Heart left ventricle (tissue), 16 donors: ENCODE measurements at regions not wholly inside any gene's neighbourhood (a gene's known extent, or its start where the extent isn't known, plus 50 kb on each side); places are given as distances from the start of the nearest gene placed in this dataset.

Experiments used
- ATAC-seq, 4 donors: fragments of 200-7000 bp; cut with Tn5 transposase; one replicate each; pipeline ENCODE4 v1.9.1; 2020 to 2022; ENCODE audit warnings: moderate library complexity in 4 of 4, mild to moderate bottlenecking in 3 of 4, moderate number of reproducible peaks in 1 of 4
- DNase-seq, 5 donors: peaks; one replicate each; pipeline ENCODE4 v3.0.0-alpha.2; 2020
- H3K27ac ChIP-seq, 12 donors: fragments of 200-600 bp; sonication (generic) in 4 of 12; one replicate each; pipeline versions ENCODE4 v1.5.0 to v1.8.0; 2016 to 2022; ENCODE audit warnings: mild to moderate bottlenecking in 2 of 12
- H3K27me3 ChIP-seq, 9 donors: fragments of 200-600 bp; sonication (generic) in 2 of 9; one replicate each; pipeline versions ENCODE4 v1.5.1 to v1.8.0; 2016 to 2022; ENCODE audit warnings: mild to moderate bottlenecking in 3 of 9
- H3K36me3 ChIP-seq, 9 donors: fragments of 200-600 bp; sonication (generic) in 2 of 9; one replicate each; pipeline versions ENCODE4 v1.5.0 to v1.8.0; 2018 to 2022; ENCODE audit warnings: mild to moderate bottlenecking in 2 of 9
- H3K4me1 ChIP-seq, 12 donors: fragments of 200-600 bp; sonication (generic) in 4 of 12; one replicate each; pipeline versions ENCODE4 v1.5.0 to v1.8.0; 2016 to 2022; ENCODE audit warnings: mild to moderate bottlenecking in 3 of 12
- H3K4me3 ChIP-seq, 12 donors: fragments of 200-600 bp; sonication (generic) in 4 of 12; one replicate each; pipeline versions ENCODE4 v1.5.0 to v1.8.0; 2017 to 2022; ENCODE audit warnings: mild to moderate bottlenecking in 9 of 12, moderate library complexity in 4 of 12
- H3K9me3 ChIP-seq, 12 donors: fragments of 200-600 bp; sonication (generic) in 4 of 12; one replicate each; pipeline versions ENCODE4 v1.5.0 to v1.8.0; 2016 to 2022; ENCODE audit warnings: mild to moderate bottlenecking in 1 of 12
- POLR2A ChIP-seq, 2 donors: fragments of 450-650 bp; IDR thresholded peaks; one replicate each; pipeline ENCODE4 v1.6.1; 2017; ENCODE audit warnings: antibody characterized with exemption in 2 of 2, mild to moderate bottlenecking in 2 of 2, moderate library complexity in 2 of 2
- WGBS, 4 donors: extraction: QIAGEN DNeasy Blood & Tissue Kit in 2 of 4; methylation state at CpG; one replicate each; pipeline versions ENCODE4 v1.1.5 to v1.1.7; 2013 to 2018; 5-methylcytosine and 5-hydroxymethylcytosine counted together
- intact Hi-C, 10 donors: fragments of 100-400 bp; cut with DNase I; formaldehyde crosslinking; loops; one replicate each; pipeline versions ENCODE4 v1.11.1 to v1.14.2; 2022
- TF ChIP-seq, protein P1 (sequence below), 12 donors: fragments of 200-600 bp; sonication (generic) in 4 of 12; IDR thresholded peaks; one replicate each; pipeline versions ENCODE4 v1.5.0 to v1.8.0; 2018 to 2022; ENCODE audit warnings: antibody characterized with exemption in 12 of 12, mild to moderate bottlenecking in 5 of 12
- donor health status: ischemic (EF 13 %, LVEDD 7.1; RV severe dilation, severe dysfunction).
- donor health status: healthy with polysubstance abuse.
- donor health status: DM: no; HTN: yes; CAD: no.
- donor health status: DM: no; HTN: no; CAD: no.
- donor health status: ischemic (EF 25% LVEDD 6.9; RV normal size, moderate dysfunction).
- donor health status: ischemic (EF 25% LVEDD 5.7; RV mildly dilated, moderate dysfunction).
- donor health status: healthy.
- donor health status: DM: yes; HTN: yes; CAD: no.
- donor health status: ischemic (EF 35%, LVEDD 5.7; RV mildly dilated, moderate dysfunction).
- donor health status: nonischemic (EF 11% LVEDD 7.7; RV severe dilation, severe dysfunction).
- donor health status: DM: yes; HTN: yes; CAD: no.
- donor health status: PGD.
- donor health status: ischemic (EF 29% LVEDD 5.4; RV normal size, mild dysfunction).
- donor health status: nonischemic (EF 23%, LVEDD 6.1; RV moderate dilation, normal function).

DNA sequence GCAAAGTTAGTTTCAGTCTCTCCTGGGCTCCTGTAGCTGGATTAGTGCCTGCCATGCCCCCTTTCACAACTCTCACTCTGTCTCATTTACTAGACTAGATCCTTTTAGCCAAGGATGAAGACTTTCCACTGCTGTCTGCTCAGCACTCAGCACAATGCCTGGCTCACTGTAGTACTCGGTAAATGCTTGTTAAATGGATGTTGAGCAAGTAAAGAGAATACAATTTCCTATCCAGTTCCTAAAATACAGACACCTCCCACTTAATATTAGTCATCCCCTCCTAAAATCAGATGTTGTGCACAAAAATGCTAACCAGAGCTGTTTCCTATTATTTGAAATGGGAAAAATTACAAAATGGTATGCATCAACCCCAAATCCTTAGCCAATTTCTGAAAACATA is 195.8 kb downstream of the SREK1 start:
- Histone ChIP-seq H3K36me3 (no peaks in the 10 kb centered on the region), H3K9me3 (no peaks in the 10 kb centered on the region), H3K4me1 (peaks cover 0 to 16% (median 0%) of the 10 kb centered on the region in 12 donors), H3K27ac (no peak overlapping the region), H3K4me3 (no peak overlapping the region), H3K27me3 (no peaks in the 10 kb centered on the region)
- peak in 1 of 4 donors; percentile 17 for ATAC-seq
- 50 to 66% (median 56%) methylated on average over 1 of the region's 1 CpG for WGBS, 4 donors
- intact Hi-C loops = no loop called here
- no peak for DNase-seq
- TF ChIP-seq, protein P1, sequence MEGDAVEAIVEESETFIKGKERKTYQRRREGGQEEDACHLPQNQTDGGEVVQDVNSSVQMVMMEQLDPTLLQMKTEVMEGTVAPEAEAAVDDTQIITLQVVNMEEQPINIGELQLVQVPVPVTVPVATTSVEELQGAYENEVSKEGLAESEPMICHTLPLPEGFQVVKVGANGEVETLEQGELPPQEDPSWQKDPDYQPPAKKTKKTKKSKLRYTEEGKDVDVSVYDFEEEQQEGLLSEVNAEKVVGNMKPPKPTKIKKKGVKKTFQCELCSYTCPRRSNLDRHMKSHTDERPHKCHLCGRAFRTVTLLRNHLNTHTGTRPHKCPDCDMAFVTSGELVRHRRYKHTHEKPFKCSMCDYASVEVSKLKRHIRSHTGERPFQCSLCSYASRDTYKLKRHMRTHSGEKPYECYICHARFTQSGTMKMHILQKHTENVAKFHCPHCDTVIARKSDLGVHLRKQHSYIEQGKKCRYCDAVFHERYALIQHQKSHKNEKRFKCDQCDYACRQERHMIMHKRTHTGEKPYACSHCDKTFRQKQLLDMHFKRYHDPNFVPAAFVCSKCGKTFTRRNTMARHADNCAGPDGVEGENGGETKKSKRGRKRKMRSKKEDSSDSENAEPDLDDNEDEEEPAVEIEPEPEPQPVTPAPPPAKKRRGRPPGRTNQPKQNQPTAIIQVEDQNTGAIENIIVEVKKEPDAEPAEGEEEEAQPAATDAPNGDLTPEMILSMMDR (IDR thresholded peaks at IDR 0.05) = no peak
- TF ChIP-seq POLR2A (IDR thresholded peaks at IDR 0.05) = no peak

DNA sequence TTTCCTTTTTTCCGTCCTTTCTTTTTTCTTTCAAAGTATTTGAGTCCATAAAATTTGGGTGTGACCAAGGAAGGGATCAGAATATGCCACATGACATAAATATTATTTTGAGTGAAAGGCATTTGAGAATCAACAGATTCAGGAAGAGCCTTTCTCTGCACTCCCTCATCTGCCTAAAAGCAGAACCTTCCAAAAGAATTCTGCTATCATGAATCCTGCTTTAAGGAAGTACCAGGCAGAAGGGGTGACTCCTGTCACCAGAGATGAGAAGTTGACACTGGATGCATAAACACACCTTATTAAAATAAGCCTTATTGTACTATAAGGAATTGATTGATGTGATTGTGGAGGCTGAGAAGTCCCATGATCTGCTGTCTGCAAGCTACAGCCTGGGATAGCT is 196.7 kb downstream of the SREK1 start:
- no peaks in the 10 kb centered on the region for H3K36me3 ChIP-seq
- DNase-seq = no peak
- intact Hi-C loops = no loop called here
- no peaks in the 10 kb centered on the region for H3K27me3 ChIP-seq
- H3K4me1 ChIP-seq = peaks cover 0 to 16% (median 0%) of the 10 kb centered on the region in 12 donors
- 78 to 89% (median 85%) methylated on average over 1 of the region's 1 CpG for WGBS, 4 donors
- H3K4me3 ChIP-seq = no peak overlapping the region
- H3K27ac ChIP-seq = peak overlapping the region in 2 of 12 donors; percentile 7 to 12
- TF ChIP-seq, protein P1 (IDR thresholded peaks at IDR 0.05) = no peak
- no peak for TF ChIP-seq POLR2A (IDR thresholded peaks at IDR 0.05)
- no peaks in the 10 kb centered on the region for H3K9me3 ChIP-seq
- ATAC-seq = no peak

DNA sequence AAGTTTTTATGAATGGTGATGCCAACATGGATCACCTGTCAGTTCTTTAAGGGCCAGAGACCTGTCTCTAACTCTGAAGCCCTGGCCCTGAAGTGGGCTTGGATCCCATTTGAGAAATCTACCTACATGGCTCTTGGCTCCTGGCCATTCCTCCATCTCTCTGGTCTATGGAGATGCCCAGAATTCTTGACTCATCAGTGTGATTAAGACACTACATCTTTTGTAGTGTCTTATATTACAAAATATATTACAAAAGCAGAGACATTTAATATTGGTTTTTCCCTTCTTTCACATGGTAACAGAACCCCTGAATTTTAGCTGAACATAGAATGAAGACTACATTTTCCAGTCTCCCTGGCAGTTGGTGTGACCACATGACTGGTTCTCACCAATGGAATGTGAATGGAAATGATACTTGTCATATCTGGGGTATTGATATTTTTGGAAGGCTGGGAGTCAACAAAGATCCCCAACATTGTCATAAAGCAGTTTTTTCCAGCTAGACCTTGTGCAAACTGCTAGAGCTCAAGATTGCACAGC is 198.3 kb downstream of the SREK1 start:
- peaks cover 0 to 3% (median 0%) of the 10 kb centered on the region in 9 donors for H3K36me3 ChIP-seq
- intact Hi-C loops = no loop called here
- DNase-seq (no peak), ATAC-seq (no peak)
- H3K9me3 ChIP-seq = no peaks in the 10 kb centered on the region
- no peaks in the 10 kb centered on the region for H3K27me3 ChIP-seq
- TF ChIP-seq POLR2A (IDR thresholded peaks at IDR 0.05) = no peak
- TF ChIP-seq, protein P1 (IDR thresholded peaks at IDR 0.05) = no peak
- H3K4me3 ChIP-seq = no peak overlapping the region
- peak overlapping the region in 3 of 12 donors; percentile 12 to 21 (median 20) for H3K27ac ChIP-seq
- H3K4me1 ChIP-seq = peaks cover 0 to 16% (median 0%) of the 10 kb centered on the region in 12 donors

DNA sequence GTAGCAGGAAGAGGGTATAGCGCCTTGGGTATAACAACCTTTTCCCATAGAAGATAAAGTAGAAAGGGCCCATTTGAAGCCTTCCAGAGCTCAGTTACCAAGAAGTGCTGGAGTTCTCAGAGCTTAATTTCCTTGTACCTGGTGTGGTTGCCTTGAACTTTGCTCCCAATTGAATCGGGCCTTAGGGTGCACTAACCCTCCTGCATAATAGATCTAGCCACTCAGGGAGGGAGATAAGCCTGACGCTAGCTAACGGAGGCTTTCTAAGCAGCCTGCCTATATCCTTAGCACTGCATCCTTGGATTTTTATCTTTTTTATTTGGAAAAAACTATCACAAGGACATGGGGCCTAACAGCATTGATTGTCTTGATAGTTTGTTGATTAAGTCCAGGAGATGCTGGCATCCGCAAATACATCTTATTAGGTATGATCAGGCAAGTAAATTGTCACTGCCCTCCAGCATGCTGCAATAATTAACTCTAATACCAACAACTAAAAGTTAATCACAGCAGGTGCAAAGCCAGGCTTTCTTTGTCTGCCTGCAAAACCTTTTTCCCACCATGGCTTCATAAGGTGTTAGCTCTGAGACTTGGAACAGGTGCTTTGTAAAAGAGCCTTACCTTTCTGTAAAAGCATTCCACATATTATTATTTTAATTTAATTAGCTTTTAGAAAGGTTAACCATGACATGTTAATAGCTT is 199.4 kb downstream of the SREK1 start:
- intact Hi-C loops = no loop called here
- TF ChIP-seq POLR2A (IDR thresholded peaks at IDR 0.05) = no peak
- TF ChIP-seq, protein P1 (IDR thresholded peaks at IDR 0.05) = no peak
- Histone ChIP-seq H3K27me3 (no peaks in the 10 kb centered on the region), H3K9me3 (no peaks in the 10 kb centered on the region), H3K27ac (peak overlapping the region in 5 of 12 donors; percentile 13 to 37 (median 19)), H3K4me1 (peaks cover 0 to 20% (median 0%) of the 10 kb centered on the region in 12 donors), H3K36me3 (peaks cover 0 to 3% (median 0%) of the 10 kb centered on the region in 9 donors), H3K4me3 (no peak overlapping the region)
- WGBS, 4 donors = 66 to 74% (median 69%) methylated on average over 5 of the region's 5 CpGs
- ATAC-seq (no peak), DNase-seq (no peak)
